Sigmoid colon (tissue), 4 donors: ENCODE measurements at regions not wholly inside any gene's neighbourhood (a gene's known extent, or its start where the extent isn't known, plus 50 kb on each side); places are given as distances from the start of the nearest gene placed in this dataset.

Experiments used
- EP300 ChIP-seq, 4 donors: sonication (generic); formaldehyde crosslinking; IDR thresholded peaks; one replicate each; pipeline ENCODE4 v1.6.1; 2017; ENCODE audit warnings: antibody characterized with exemption in 4 of 4
- TF ChIP-seq, protein P1 (sequence below), 4 experiments: fragments of 450-650 bp in 3 of 4; fragments of 200-600 bp in 1 of 4; IDR thresholded peaks; one replicate each; pipeline ENCODE4 v1.5.1; 2016 to 2019; ENCODE audit warnings: antibody characterized with exemption in 4 of 4, mild to moderate bottlenecking in 3 of 4, moderate library complexity in 2 of 4

DNA sequence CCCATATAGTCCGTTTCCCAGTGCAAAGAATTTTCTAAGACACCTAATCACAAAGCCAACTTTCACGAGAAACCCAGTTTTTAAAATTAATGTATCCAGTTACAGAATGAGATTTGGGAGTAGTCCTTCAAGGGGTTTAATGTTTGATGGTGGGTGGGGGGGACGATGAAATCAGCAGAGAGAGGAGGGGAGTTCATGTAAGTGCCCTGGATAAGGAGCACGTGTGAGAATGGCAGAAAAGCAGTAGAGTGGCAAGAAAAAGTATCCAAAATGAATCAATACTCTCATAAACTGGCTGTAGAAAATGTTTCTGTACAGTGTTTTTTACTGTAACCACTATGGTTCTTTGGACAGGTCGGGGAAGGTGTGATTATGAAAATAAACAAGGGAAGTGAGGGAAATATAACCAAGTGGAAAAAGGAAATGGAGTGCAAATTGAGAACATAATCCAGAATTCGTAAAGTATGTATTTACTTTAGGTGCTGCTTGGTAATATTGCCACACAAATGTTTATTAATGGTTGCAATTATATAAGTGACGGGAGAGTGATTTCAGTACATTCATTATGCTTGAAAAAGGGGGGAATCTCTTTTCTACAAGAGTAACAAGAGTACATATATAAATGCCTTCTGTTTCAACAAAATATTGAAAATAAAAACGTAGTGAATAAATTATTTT, 118.7 kb upstream of the RRP15 start:
- no peak for TF ChIP-seq EP300 (IDR thresholded peaks at IDR 0.05)
- TF ChIP-seq, protein P1, sequence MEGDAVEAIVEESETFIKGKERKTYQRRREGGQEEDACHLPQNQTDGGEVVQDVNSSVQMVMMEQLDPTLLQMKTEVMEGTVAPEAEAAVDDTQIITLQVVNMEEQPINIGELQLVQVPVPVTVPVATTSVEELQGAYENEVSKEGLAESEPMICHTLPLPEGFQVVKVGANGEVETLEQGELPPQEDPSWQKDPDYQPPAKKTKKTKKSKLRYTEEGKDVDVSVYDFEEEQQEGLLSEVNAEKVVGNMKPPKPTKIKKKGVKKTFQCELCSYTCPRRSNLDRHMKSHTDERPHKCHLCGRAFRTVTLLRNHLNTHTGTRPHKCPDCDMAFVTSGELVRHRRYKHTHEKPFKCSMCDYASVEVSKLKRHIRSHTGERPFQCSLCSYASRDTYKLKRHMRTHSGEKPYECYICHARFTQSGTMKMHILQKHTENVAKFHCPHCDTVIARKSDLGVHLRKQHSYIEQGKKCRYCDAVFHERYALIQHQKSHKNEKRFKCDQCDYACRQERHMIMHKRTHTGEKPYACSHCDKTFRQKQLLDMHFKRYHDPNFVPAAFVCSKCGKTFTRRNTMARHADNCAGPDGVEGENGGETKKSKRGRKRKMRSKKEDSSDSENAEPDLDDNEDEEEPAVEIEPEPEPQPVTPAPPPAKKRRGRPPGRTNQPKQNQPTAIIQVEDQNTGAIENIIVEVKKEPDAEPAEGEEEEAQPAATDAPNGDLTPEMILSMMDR (IDR thresholded peaks at IDR 0.05) = no peak
